SK-N-SH treated with all-trans-retinoic acid at 6 μM for 48 hours (cell line): ENCODE measurements at regions not wholly inside any gene's neighbourhood (a gene's known extent, or its start where the extent isn't known, plus 50 kb on each side); places are given as distances from the start of the nearest gene placed in this dataset.

Experiments
- ATAC-seq: fragments of 200-7000 bp; cut with Tn5 transposase; 3 replicates; pipeline ENCODE4 v1.9.1; 2020; ENCODE audit warnings: mild to moderate bottlenecking, moderate library complexity
- ARNTL ChIP-seq: fragments of 450-650 bp; formaldehyde crosslinking; IDR thresholded peaks from 2 replicates; pipeline ENCODE4 v1.5.0; 2020; ENCODE audit warnings: low read depth, mild to moderate bottlenecking, moderate library complexity, borderline replicate concordance
- BACH2 ChIP-seq: fragments of 250-450 bp; sonication (Bioruptor Pico); IDR thresholded peaks from 2 replicates; pipeline ENCODE4 v1.9.0; 2021; ENCODE audit warnings: mild to moderate bottlenecking, borderline replicate concordance
- CREB5 ChIP-seq: fragments of 250-450 bp; sonication (Bioruptor Pico); IDR thresholded peaks from 2 replicates; pipeline ENCODE4 v1.5.1; 2020; ENCODE audit warnings: low read depth, mild to moderate bottlenecking, moderate library complexity
- CSDC2 ChIP-seq: fragments of 250-450 bp; sonication (Bioruptor Pico); IDR thresholded peaks from 2 replicates; pipeline ENCODE4 v1.5.0; 2020; ENCODE audit warnings: mild to moderate bottlenecking, moderate library complexity
- CSRNP3 ChIP-seq: fragments of 250-450 bp; sonication (Bioruptor Pico); IDR thresholded peaks from 2 replicates; pipeline ENCODE4 v1.5.1; 2021; ENCODE audit warnings: mild to moderate bottlenecking, moderate library complexity
- ESRRG ChIP-seq: fragments of 250-450 bp; sonication (Bioruptor Pico); IDR thresholded peaks from 2 replicates; pipeline ENCODE4 v1.6.1; 2021; ENCODE audit warnings: mild to moderate bottlenecking
- GLIS3 ChIP-seq: fragments of 250-450 bp; sonication (Bioruptor Pico); IDR thresholded peaks from 2 replicates; pipeline ENCODE4 v1.5.0; 2020; ENCODE audit warnings: mild to moderate bottlenecking, moderate library complexity
- ISL1 ChIP-seq: fragments of 250-450 bp; sonication (Bioruptor Pico); IDR thresholded peaks from 2 replicates; pipeline ENCODE4 v2.1.2; 2022; ENCODE audit warnings: mild to moderate bottlenecking, moderate library complexity
- OSR1 ChIP-seq: fragments of 250-450 bp; sonication (Bioruptor Pico); IDR thresholded peaks from 2 replicates; pipeline ENCODE4 v1.8.0; 2022; ENCODE audit warnings: moderate library complexity, mild to moderate bottlenecking, inconsistent platforms
- POU6F1 ChIP-seq: fragments of 250-450 bp; sonication (Bioruptor Pico); IDR thresholded peaks from 2 replicates; pipeline ENCODE4 v1.8.0; 2021; ENCODE audit warnings: low read depth, mild to moderate bottlenecking, moderate library complexity, borderline replicate concordance
- PPARA ChIP-seq: fragments of 250-450 bp; sonication (Bioruptor Pico); IDR thresholded peaks from 2 replicates; pipeline ENCODE4 v1.5.0; 2020; ENCODE audit warnings: mild to moderate bottlenecking, borderline replicate concordance
- RARB ChIP-seq: fragments of 250-450 bp; sonication (Bioruptor Pico); IDR thresholded peaks from 2 replicates; pipeline ENCODE4 v1.8.0; 2021; ENCODE audit warnings: mild to moderate bottlenecking, moderate library complexity
- SNAI2 ChIP-seq: fragments of 250-450 bp; sonication (Bioruptor Pico); IDR thresholded peaks from 2 replicates; pipeline ENCODE4 v1.5.0; 2020; ENCODE audit warnings: mild to moderate bottlenecking, moderate library complexity
- TCF4 ChIP-seq: fragments of 250-450 bp; sonication (Bioruptor Pico); IDR thresholded peaks from 2 replicates; pipeline ENCODE4 v1.8.0; 2021; ENCODE audit warnings: mild to moderate bottlenecking, moderate library complexity, borderline replicate concordance
- TOX ChIP-seq: fragments of 250-450 bp; sonication (Bioruptor Pico); IDR thresholded peaks from 2 replicates; pipeline ENCODE4 v1.8.0; 2021; ENCODE audit warnings: mild to moderate bottlenecking, moderate library complexity, borderline replicate concordance
- ZC3H10 ChIP-seq: fragments of 250-450 bp; sonication (Bioruptor Pico); IDR thresholded peaks from 2 replicates; pipeline ENCODE4 v1.5.1; 2021; ENCODE audit warnings: mild to moderate bottlenecking, moderate library complexity
- ZFP3 ChIP-seq: fragments of 250-450 bp; sonication (Bioruptor Pico); IDR thresholded peaks from 2 replicates; pipeline ENCODE4 v1.5.0; 2020; ENCODE audit warnings: mild to moderate bottlenecking, moderate library complexity
- ZFP30 ChIP-seq: fragments of 450-650 bp; formaldehyde crosslinking; IDR thresholded peaks from 2 replicates; pipeline ENCODE4 v1.5.0; 2022; ENCODE audit warnings: mild to moderate bottlenecking, moderate library complexity
- ZNF565 ChIP-seq: fragments of 450-650 bp; formaldehyde crosslinking; conservative IDR thresholded peaks from 2 replicates; pipeline ENCODE4 v1.5.0; 2020; ENCODE audit warnings: low read depth, mild to moderate bottlenecking, moderate library complexity
- ZNF70 ChIP-seq: fragments of 450-650 bp; formaldehyde crosslinking; IDR thresholded peaks from 2 replicates; pipeline ENCODE4 v1.5.0; 2020; ENCODE audit warnings: mild to moderate bottlenecking, moderate library complexity
- ZNF8 ChIP-seq: fragments of 450-650 bp; formaldehyde crosslinking; IDR thresholded peaks from 2 replicates; pipeline ENCODE4 v1.5.0; 2020; ENCODE audit warnings: mild to moderate bottlenecking, moderate library complexity
- TF ChIP-seq, protein P1 (sequence below): fragments of 250-450 bp; sonication (Bioruptor Pico); IDR thresholded peaks from 2 replicates; pipeline ENCODE4 v1.8.0; 2020; ENCODE audit warnings: mild to moderate bottlenecking, moderate library complexity, borderline replicate concordance

- TF ChIP-seq, protein P1, sequence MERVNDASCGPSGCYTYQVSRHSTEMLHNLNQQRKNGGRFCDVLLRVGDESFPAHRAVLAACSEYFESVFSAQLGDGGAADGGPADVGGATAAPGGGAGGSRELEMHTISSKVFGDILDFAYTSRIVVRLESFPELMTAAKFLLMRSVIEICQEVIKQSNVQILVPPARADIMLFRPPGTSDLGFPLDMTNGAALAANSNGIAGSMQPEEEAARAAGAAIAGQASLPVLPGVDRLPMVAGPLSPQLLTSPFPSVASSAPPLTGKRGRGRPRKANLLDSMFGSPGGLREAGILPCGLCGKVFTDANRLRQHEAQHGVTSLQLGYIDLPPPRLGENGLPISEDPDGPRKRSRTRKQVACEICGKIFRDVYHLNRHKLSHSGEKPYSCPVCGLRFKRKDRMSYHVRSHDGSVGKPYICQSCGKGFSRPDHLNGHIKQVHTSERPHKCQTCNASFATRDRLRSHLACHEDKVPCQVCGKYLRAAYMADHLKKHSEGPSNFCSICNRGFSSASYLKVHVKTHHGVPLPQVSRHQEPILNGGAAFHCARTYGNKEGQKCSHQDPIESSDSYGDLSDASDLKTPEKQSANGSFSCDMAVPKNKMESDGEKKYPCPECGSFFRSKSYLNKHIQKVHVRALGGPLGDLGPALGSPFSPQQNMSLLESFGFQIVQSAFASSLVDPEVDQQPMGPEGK (CRISPR knock-in tag): no peak
- TF ChIP-seq PPARA (CRISPR knock-in tag) (no peak), OSR1 (CRISPR knock-in tag) (no peak), ZFP30 (CRISPR knock-in tag) (no peak), ZC3H10 (no peak), TCF4 (CRISPR knock-in tag) (no peak), ZNF70 (CRISPR knock-in tag) (no peak)
- TF ChIP-seq, all 23 proteins: peak for 0
Observed at GRCh38 chr2:163247156-163247846, 408.7 kb upstream of the KCNH7 start.

DNA sequence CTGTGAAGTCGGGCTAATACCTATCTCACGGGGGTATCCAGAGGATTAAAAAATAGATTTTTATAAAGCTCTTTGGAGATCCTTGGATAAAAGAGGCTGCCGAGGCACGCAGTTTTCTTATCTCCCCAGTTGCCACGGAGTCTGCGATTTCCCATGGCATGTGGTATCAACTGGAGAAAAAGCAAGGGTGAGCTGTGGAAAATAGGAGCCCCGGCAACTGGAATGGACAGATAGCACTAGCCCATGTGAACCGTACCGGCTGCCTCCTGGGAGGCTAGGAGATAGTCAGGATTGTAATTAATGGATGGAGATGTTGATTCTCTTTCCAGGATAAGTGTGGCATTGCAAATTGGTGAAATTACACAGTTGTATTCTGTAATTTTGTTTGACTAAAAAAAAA, 407.6 kb upstream of the KCNH7 start:
- TF ChIP-seq ZNF8 (CRISPR knock-in tag) (no peak), ZFP3 (no peak), ZNF565 (CRISPR knock-in tag) (no peak), CREB5 (CRISPR knock-in tag) (no peak), GLIS3 (CRISPR knock-in tag) (no peak), POU6F1 (no peak), ISL1 (CRISPR knock-in tag) (no peak), CSRNP3 (no peak), BACH2 (CRISPR knock-in tag) (no peak), ZC3H10 (no peak), TOX (CRISPR knock-in tag) (no peak), CSDC2 (no peak), SNAI2 (no peak), ZNF70 (CRISPR knock-in tag) (no peak), OSR1 (CRISPR knock-in tag) (no peak), PPARA (CRISPR knock-in tag) (no peak), RARB (no peak), ESRRG (CRISPR knock-in tag) (no peak), ARNTL (CRISPR knock-in tag) (no peak)
- TF ChIP-seq, protein P1 (CRISPR knock-in tag): no peak
- TF ChIP-seq, all 23 proteins: peak for 0

More at GRCh38 chr2:163247156-163247846, 408.7 kb upstream of the KCNH7 start:
- ATAC-seq: no peak

GRCh38 chr2:163236553-163236952, 398.0 kb upstream of the KCNH7 start:
- no peak for TF ChIP-seq CSDC2
- no peak for TF ChIP-seq TCF4 (CRISPR knock-in tag)
- TF ChIP-seq OSR1 (CRISPR knock-in tag): no peak
- no peak for TF ChIP-seq ESRRG (CRISPR knock-in tag)
- TF ChIP-seq ZNF8 (CRISPR knock-in tag): no peak
- TF ChIP-seq CSRNP3: no peak
- no peak for TF ChIP-seq GLIS3 (CRISPR knock-in tag)
- TF ChIP-seq, protein P1 (CRISPR knock-in tag): no peak
- TF ChIP-seq ZFP3: no peak
- ATAC-seq: no peak

More for the DNA sequence above, 407.6 kb upstream of the KCNH7 start:
- no peak for ATAC-seq
